T-helper 1 cell treated with Interleukin-12 subunit alpha and Interleukin-12 subunit beta and Interleukin-4 antibody, amounts not matched to agents 30 ng/mL and 1 ng/mL, for 36 hours (primary cell): ENCODE measurements at regions not wholly inside any gene's neighbourhood (a gene's known extent, or its start where the extent isn't known, plus 50 kb on each side); places are given as distances from the start of the nearest gene placed in this dataset.

ENCODE experiments used
- intact Hi-C: fragments of 100-400 bp; cut with micrococcal nuclease; formaldehyde crosslinking; loops from one replicate; pipeline ENCODE4 v1.15.1; 2024

DNA sequence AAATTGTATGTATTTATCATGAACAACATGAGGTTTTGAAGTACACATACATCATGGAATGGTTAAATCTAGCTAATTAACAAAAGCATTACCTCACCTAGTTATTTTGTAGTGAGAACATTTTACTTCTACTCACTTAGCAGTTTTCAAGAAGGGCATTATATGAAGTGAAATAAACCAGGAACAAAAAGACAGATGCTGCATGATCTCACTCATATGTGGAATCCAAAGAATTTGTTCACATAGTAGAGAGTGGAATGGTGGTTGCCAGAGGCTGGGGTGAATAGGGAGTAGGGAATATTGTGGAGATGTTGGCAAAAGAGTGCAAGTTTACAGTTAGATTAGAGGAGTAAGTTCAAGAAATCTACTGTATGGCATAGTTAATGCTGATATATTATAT lies 292.0 kb downstream of the ASXL3 start:
- intact Hi-C loops = loop anchor here (10.0 kb wide), 1 partner anchor 65 kb away; no protein-coding TSS in a partner anchor

- intact Hi-C loops = no loop called here
Measured at GRCh38 chr18:33866386-33866785, 288.4 kb downstream of the ASXL3 start.

DNA sequence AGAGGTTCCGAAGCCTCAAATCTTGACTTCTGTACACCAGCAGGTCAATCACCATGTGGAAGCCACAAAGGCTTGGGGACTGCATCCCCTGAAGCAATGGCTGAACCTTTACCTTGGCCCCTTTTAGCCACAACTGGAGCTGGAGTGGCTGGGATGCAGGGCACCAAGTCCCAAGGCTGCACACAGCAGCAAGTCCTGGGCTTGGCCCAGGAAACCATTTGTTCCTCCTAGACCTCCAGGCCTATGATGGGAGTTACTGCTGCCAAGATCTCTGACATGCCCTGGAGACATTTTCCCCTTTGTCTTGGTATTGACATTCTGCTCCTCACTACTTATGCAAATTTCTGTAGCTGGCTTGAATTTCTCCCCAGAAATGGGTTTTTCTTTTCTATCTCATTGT lies 285.9 kb downstream of the ASXL3 start:
- intact Hi-C loops = no loop called here

- intact Hi-C loops = no loop called here
Measured at GRCh38 chr18:33854827-33855139, 276.8 kb downstream of the ASXL3 start.

- intact Hi-C loops = no loop called here
Measured at GRCh38 chr18:33854086-33854826, 276.2 kb downstream of the ASXL3 start.

- intact Hi-C loops = no loop called here
Measured at GRCh38 chr18:33853187-33853586, 275.2 kb downstream of the ASXL3 start.

GRCh38 chr18:33851546-33852078 lies 273.6 kb downstream of the ASXL3 start:
- intact Hi-C loops = no loop called here

GRCh38 chr18:33849731-33850130 lies 271.7 kb downstream of the ASXL3 start:
- intact Hi-C loops = no loop called here

- intact Hi-C loops = loop anchor here (5.0 kb wide), 1 partner anchor 478 kb away; no protein-coding TSS in a partner anchor
Measured at GRCh38 chr18:33844232-33844631, 266.2 kb downstream of the ASXL3 start.

- intact Hi-C loops = loop anchor here (5.0 kb wide), 1 partner anchor 481 kb away; no protein-coding TSS in a partner anchor
Measured at GRCh38 chr18:33841221-33841967, 263.4 kb downstream of the ASXL3 start.

- intact Hi-C loops = loop anchor here (5.0 kb wide), 1 partner anchor 482 kb away; no protein-coding TSS in a partner anchor
Measured at GRCh38 chr18:33840212-33840593, 262.2 kb downstream of the ASXL3 start.

DNA sequence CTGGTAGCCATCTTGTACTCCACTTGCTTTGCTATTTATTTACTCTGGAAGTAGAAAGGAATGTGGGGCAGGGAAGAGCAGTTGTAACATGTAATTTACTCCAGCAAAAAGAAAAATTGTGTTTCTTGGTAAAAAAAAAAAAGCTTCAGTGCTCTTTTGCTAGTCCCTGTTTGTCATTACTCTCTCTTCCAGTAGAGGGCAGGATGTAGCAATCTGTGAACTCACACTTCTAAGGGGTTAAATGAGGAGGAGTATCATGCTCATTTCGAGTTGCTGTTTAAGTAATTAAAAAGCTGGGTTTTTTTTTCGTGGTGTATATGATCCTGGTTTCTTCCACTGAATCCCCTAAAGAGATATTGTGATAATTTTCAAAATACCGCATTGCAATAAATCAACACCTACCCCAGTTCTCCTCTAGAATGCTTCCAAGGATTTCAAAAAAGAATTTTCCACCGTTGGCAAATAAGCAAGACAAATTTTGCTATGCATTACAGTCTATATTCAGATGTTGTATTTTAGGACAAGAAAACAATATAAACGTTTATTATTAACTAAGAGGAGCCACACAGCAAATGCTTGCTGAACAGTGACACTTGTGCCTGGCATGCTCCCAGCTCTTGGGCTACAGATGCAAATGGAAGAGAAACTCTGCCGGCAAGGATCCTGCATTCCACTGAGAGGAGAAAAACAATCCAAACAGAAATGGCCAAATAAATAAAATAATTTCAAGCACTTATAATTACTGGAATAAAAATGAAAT lies 261.6 kb downstream of the ASXL3 start:
- intact Hi-C loops = loop anchor here (5.0 kb wide), 1 partner anchor 483 kb away; no protein-coding TSS in a partner anchor

DNA sequence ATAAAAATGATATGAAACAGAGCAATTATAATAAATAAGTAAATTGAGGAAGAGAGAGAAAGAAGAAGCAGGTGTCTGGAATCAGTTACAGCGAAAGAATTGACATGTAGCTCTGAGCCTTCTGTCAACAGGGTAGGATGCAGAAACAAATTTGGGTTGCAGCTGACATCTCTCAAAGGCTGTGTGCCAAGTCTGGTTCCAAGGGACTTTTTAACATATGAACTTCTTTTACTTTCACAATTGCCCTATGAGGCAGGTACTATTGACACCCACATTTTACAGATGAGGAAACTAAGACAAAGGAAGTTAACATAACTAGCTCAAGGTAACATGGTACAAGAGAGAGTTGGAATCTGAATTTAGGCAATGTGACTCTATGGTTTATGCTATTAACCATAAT lies 260.0 kb downstream of the ASXL3 start:
- intact Hi-C loops = no loop called here

GRCh38 chr18:33837191-33837590 lies 259.2 kb downstream of the ASXL3 start:
- intact Hi-C loops = no loop called here

DNA sequence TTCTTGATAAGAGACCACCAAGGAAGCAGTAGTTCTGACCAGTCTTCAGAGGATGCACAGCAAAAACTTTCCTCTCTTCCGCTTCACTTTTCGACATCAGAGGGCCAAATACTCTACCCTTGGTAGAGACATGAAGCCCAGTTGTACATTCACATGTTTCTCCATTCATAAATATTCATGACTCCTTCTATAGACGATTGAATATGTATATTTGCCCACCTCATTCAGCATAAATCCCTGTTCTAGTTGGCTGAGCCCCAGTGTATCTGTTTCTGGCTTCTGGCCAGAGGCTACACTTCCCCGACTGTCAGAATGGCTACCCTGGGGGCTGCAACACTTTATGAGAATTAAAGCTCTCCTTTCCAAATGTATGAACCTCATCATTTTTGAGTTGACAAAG lies 258.5 kb downstream of the ASXL3 start:
- intact Hi-C loops = no loop called here

GRCh38 chr18:33835419-33835818 lies 257.4 kb downstream of the ASXL3 start:
- intact Hi-C loops = no loop called here

- intact Hi-C loops = no loop called here
Measured at GRCh38 chr18:33833842-33834241, 255.8 kb downstream of the ASXL3 start.

GRCh38 chr18:33831424-33831823 lies 253.4 kb downstream of the ASXL3 start:
- intact Hi-C loops = no loop called here

- intact Hi-C loops = no loop called here
Measured at GRCh38 chr18:33830213-33830612, 252.2 kb downstream of the ASXL3 start.

DNA sequence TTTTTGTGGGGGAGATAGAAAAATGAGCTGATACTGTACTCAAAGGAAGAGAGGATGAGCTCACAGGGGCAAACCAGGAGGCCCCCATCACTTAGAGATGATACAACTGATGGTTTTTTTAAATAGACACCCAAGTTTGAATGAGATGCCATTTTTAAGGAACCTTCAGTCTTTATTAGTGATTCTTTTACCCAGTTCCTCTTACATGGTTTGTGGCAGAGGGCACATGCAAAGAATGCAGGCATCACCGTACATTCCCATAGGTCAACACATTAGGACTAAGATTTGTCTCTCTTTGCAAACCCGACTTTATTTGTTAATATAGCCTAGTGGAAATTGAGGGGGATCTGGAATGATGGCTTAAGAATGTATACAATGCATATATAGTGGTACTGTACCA lies 250.9 kb downstream of the ASXL3 start:
- intact Hi-C loops = no loop called here

DNA sequence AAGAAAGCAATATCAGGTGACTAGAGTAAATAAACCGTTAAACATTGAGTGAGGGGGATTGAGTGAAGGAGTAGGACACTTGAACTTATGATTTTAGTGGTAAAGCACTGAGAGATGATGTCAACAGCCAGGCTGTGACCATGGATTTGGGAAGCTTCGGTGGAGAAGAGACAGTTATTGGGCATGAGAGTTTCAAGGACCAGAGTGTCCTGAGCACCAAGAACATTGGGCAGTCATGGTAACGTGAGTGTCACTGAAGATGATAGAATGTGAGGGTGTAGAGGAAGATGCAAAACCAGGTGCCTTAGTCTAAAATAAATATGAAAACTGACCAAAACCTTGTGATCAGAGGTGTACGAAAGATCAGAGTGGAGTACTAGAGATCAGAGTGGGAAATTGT lies 248.1 kb downstream of the ASXL3 start:
- intact Hi-C loops = no loop called here

GRCh38 chr18:33821503-33821902 lies 243.5 kb downstream of the ASXL3 start:
- intact Hi-C loops = no loop called here
